Uterus (tissue), 3 donors: ENCODE measurements at regions not wholly inside any gene's neighbourhood (a gene's known extent, or its start where the extent isn't known, plus 50 kb on each side); places are given as distances from the start of the nearest gene placed in this dataset. TPM values are rescaled to one million over a fixed set of nuclear protein-coding genes. Genes with fewer than 3 reads are reported as not detected.
"Not testable (repeated sequence)": the region's sequence is repeated elsewhere in the genome, so short reads cannot be mapped to it uniquely, and the experiment has no call there.

Experiments used
- DNase-seq, 2 donors: peaks; one replicate each; pipeline ENCODE4 v3.0.0-alpha.2; 2019 to 2020
- H3K27ac ChIP-seq, 2 donors: fragments of 200-600 bp; sonication (generic); 1 replicate in 1 of 2; 2 replicates in 1 of 2; pipeline ENCODE4 v1.5.1; 2016 to 2018
- H3K27me3 ChIP-seq, 2 donors: fragments of 200-600 bp; sonication (generic); one replicate each; pipeline ENCODE4 v1.5.1; 2018 to 2019; ENCODE audit warnings: control low read depth in 1 of 2
- H3K36me3 ChIP-seq, 2 donors: fragments of 200-600 bp; sonication (generic); one replicate each; pipeline ENCODE4 v1.5.1; 2019; ENCODE audit warnings: control low read depth in 1 of 2
- H3K4me1 ChIP-seq, 2 donors: fragments of 200-600 bp; sonication (generic); one replicate each; pipeline ENCODE4 v1.5.1; 2018 to 2019; ENCODE audit warnings: control low read depth in 1 of 2
- H3K4me3 ChIP-seq, 2 donors: fragments of 200-600 bp; sonication (generic); 1 replicate in 1 of 2; 2 replicates in 1 of 2; pipeline ENCODE4 v1.5.1; 2018 to 2019; ENCODE audit warnings: mild to moderate bottlenecking in 1 of 2
- H3K9me3 ChIP-seq, 2 donors: fragments of 200-600 bp; sonication (generic); one replicate each; pipeline ENCODE4 v1.5.1; 2019; ENCODE audit warnings: control low read depth in 1 of 2
- CTCF ChIP-seq, 4 experiments: fragments of 200-600 bp in 2 of 4; fragments of 450-650 bp in 2 of 4; sonication (generic) in 2 of 4; IDR thresholded peaks; one replicate each; pipeline ENCODE4 v1.5.1; 2016 to 2019; ENCODE audit warnings: antibody characterized with exemption in 4 of 4, mild to moderate bottlenecking in 2 of 4, moderate library complexity in 1 of 4
- POLR2A ChIP-seq, 2 donors: fragments of 450-650 bp; IDR thresholded peaks; one replicate each; pipeline ENCODE4 v1.6.1; 2016; ENCODE audit warnings: antibody characterized with exemption in 2 of 2, mild to moderate bottlenecking in 1 of 2, moderate library complexity in 1 of 2
- intact Hi-C: fragments of 100-400 bp; cut with DNase I; formaldehyde crosslinking; loops from one replicate; pipeline ENCODE4 v1.15.1; 2023; ENCODE audit warnings: low total_unique reads
- small RNA-seq: library from RNA; depleted of rRNA; stranded (forward); fragments of <200 nt; gene quantifications from one replicate; pipeline ENCODE3, GENCODE V24; 2016
- donor health status: DM: yes; HTN: yes; CAD: no.

GRCh38 chr1:143497374-143497747, 474.4 kb downstream of the FAM72C start:
- intact Hi-C loops: no loop called here
- no peak overlapping the region for H3K4me3 ChIP-seq

DNA sequence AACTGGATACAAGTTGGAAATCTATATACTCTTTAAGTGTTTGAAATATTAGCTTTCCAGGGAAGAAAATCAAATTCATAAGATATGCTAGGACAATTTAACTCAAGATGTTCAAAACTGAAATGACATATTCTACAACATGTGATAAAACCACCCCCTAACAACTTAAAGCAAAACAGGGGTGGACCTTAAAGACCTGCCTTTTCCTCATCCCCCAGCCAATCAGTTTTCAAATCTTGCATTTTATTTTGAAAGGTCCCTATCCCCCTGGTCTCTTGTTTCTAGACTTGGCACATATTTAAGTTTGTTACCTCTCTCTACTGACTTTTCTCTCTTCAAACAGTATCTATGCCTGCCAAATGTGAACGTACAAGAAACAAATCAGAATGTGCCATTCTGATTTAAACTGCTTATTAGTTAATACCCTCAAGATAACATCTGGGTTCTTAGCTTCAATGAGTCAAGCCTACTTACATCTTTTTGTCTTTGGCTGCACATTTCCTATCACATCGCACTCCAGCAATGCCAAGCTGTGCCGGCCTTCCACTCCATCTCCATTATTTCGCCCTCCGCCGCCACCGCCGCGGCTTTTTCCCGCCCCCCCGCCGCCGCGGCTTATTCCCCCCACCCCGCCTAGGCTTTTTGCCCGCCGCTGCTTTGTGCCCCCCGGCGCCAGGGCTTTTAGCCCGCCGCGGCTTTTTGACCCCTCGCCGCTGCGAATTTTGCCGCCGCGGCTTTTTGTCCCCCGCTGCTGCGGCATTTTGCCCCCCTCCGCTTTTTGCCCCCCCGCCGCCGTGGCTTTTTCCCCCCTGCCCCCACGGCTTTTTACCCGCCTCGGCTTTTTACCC, 475.0 kb downstream of the FAM72C start:
- H3K27ac ChIP-seq, H3K4me3 ChIP-seq, H3K27me3 ChIP-seq, H3K4me1 ChIP-seq, H3K36me3 ChIP-seq, H3K9me3 ChIP-seq, DNase-seq, intact Hi-C loops: not testable (repeated sequence)

More at GRCh38 chr1:143497374-143497747, 474.4 kb downstream of the FAM72C start:
- Histone ChIP-seq H3K27ac (no peak overlapping the region), H3K27me3 (no peaks in the 10 kb centered on the region), H3K9me3 (no peaks in the 10 kb centered on the region), H3K36me3 (no peaks in the 10 kb centered on the region), H3K4me1 (no peaks in the 10 kb centered on the region)
- TF ChIP-seq POLR2A (IDR thresholded peaks at IDR 0.05) (no peak), CTCF (IDR thresholded peaks at IDR 0.05) (no peak)
- DNase-seq: no peak

Small RNAs in the stretch of these regions (small RNA-seq; reads per million reads assigned to genes)
- gene AC239800.3: not detected
- gene HIST2H3PS2: not detected
- not detected for gene RNU1-114P
- not detected for gene RNU1-143P
- gene RNU1-92P: not detected
- gene RNVU1-17: not detected
- not detected for gene RNVU1-18
